Smooth muscle cell of the brain vasculature (primary cell): ENCODE measurements at regions not wholly inside any gene's neighbourhood (a gene's known extent, or its start where the extent isn't known, plus 50 kb on each side); places are given as distances from the start of the nearest gene placed in this dataset.
"Not testable (repeated sequence)": the region's sequence is repeated elsewhere in the genome, so short reads cannot be mapped to it uniquely, and the experiment has no call there.

ENCODE experiments used
- DNase-seq: peaks from one replicate; pipeline ENCODE4 v3.0.0-alpha.2; 2012; ENCODE audit warnings: low read depth, low spot score

GRCh38 chr2:142580691-142581090, 296.8 kb upstream of the KYNU start:
- DNase-seq, result no peak

GRCh38 chr2:142575561-142575960, 301.9 kb upstream of the KYNU start:
- no peak for DNase-seq

GRCh38 chr2:142574388-142574787, 303.1 kb upstream of the KYNU start:
- no peak for DNase-seq

GRCh38 chr2:142572346-142573132, 304.9 kb upstream of the KYNU start:
- DNase-seq, result no peak

GRCh38 chr2:142571934-142572333, 305.5 kb upstream of the KYNU start:
- DNase-seq, result no peak

- DNase-seq, result no peak
Observed at GRCh38 chr2:142562900-142563299, 314.6 kb upstream of the KYNU start.

- no peak for DNase-seq
Observed at GRCh38 chr2:142561656-142562055, 315.8 kb upstream of the KYNU start.

GRCh38 chr2:142557391-142557790, 320.1 kb upstream of the KYNU start:
- DNase-seq, result no peak

GRCh38 chr2:142545999-142546398, 331.5 kb upstream of the KYNU start:
- DNase-seq, result not testable (repeated sequence)

- DNase-seq, result peak; percentile 36
Observed at GRCh38 chr2:142545036-142545435, 332.4 kb upstream of the KYNU start.

- no peak for DNase-seq
Observed at GRCh38 chr2:142544173-142544572, 333.3 kb upstream of the KYNU start.

- DNase-seq, result no peak
Observed at GRCh38 chr2:142542431-142542910, 335.0 kb upstream of the KYNU start.

GRCh38 chr2:142536966-142537365, 340.5 kb upstream of the KYNU start:
- no peak for DNase-seq

GRCh38 chr2:142536492-142536891, 341.0 kb upstream of the KYNU start:
- DNase-seq, result no peak

- DNase-seq, result no peak
Observed at GRCh38 chr2:142535311-142535710, 342.2 kb upstream of the KYNU start.

- DNase-seq, result no peak
Observed at GRCh38 chr2:142533177-142533576, 344.3 kb upstream of the KYNU start.

GRCh38 chr2:142531377-142531776, 346.1 kb upstream of the KYNU start:
- no peak for DNase-seq

GRCh38 chr2:142525720-142526119, 351.7 kb upstream of the KYNU start:
- DNase-seq, result no peak

- DNase-seq, result no peak
Observed at GRCh38 chr2:142521492-142521891, 356.0 kb upstream of the KYNU start.

- DNase-seq, result no peak
Observed at GRCh38 chr2:142515493-142515892, 362.0 kb upstream of the KYNU start.

GRCh38 chr2:142509401-142509800, 368.1 kb upstream of the KYNU start:
- DNase-seq, result no peak

- DNase-seq, result no peak
Observed at GRCh38 chr2:142504754-142505153, 372.7 kb upstream of the KYNU start.

GRCh38 chr2:142502402-142502801, 371.6 kb upstream of the LRP1B start:
- DNase-seq, result no peak

- DNase-seq, result no peak
Observed at GRCh38 chr2:142495141-142495540, 364.3 kb upstream of the LRP1B start.
